ENCODE measurements at regions not wholly inside any gene's neighbourhood (a gene's known extent, or its start where the extent isn't known, plus 50 kb on each side); places are given as distances from the start of the nearest gene placed in this dataset.
A peak's percentile ranks its signal among the peaks of the same experiment; 100 is the strongest.

DNA sequence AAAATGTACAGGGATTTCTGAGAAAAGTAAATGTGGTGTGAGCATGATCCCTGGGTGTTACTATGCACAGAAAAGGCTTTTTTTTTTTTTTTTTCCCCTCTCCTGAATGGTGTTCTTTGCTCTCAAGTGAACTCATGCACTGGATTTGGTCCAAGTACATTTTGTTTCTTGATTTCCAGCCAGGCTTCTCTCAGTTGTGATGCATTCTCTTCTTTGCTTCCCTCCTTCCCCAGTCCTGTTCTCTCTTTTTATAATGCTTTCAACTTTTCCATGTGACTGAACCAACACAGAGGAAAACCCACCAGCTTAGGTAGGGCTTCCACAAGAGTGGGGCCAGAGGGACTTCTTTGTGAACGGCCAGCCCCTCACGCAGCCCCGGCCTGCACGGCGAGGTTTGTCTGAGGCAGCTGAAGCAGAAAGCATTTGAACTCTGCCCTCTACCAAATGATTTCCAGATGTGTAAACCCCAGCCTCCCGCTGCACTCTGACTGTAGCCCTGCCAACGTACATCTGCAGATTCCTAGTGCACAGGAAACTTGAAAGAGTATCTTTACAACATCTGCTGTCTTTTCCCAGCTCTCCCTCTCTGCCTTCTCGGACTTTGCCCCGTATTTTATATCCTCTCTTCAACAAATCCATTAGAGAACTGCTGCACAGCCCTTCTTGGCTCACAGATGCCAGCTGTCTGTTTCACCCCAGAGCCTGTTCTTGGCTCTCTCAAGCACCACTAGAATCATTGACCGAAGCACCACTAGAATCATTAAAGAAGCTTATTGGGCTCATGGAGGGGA lies 71.8 kb upstream of the CD180 start:
- peak; percentile 91 for DNase-seq (ENCODE audit: extremely low read depth, low read depth)
- TF ChIP-seq, protein P1, sequence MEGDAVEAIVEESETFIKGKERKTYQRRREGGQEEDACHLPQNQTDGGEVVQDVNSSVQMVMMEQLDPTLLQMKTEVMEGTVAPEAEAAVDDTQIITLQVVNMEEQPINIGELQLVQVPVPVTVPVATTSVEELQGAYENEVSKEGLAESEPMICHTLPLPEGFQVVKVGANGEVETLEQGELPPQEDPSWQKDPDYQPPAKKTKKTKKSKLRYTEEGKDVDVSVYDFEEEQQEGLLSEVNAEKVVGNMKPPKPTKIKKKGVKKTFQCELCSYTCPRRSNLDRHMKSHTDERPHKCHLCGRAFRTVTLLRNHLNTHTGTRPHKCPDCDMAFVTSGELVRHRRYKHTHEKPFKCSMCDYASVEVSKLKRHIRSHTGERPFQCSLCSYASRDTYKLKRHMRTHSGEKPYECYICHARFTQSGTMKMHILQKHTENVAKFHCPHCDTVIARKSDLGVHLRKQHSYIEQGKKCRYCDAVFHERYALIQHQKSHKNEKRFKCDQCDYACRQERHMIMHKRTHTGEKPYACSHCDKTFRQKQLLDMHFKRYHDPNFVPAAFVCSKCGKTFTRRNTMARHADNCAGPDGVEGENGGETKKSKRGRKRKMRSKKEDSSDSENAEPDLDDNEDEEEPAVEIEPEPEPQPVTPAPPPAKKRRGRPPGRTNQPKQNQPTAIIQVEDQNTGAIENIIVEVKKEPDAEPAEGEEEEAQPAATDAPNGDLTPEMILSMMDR (IDR thresholded peaks at IDR 0.05; ENCODE audit: low read depth, low read length), result no peak

DNA sequence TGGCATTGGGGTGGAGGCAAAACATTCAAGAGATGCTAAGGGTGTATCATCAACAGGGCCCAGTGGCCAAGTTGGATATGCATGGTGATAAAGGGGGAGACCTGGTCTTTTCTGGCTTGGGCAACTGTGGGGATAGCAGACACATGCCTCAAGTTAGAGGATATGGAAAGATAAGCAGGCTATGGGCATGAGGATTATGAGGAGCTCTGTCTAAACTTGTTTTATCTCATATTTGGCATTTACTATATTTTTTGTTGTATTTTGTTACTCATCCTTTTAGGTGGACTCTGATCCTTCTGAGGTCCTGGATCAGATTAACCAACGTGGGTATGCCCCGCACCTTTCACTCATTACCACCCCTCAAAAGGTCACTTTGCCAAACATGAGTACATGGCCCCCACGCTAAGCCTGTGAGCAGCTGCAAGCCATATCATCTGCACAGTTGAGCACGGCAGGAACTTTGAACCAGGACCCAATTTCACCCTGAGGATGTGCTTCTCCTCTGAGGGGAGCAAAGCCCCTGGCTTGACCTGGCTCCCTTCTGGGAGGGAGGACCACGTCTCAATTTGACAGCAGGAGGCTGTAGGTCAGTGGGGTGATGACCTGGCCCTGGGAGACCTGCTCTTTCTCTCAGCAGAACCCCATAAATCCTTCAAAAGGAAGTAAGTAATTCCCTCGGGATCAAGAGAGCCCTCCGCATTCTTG lies 71.1 kb upstream of the CD180 start:
- TF ChIP-seq, protein P1 (IDR thresholded peaks at IDR 0.05; ENCODE audit: low read depth, low read length), result no peak
- no peak for DNase-seq (ENCODE audit: extremely low read depth, low read depth)

DNA sequence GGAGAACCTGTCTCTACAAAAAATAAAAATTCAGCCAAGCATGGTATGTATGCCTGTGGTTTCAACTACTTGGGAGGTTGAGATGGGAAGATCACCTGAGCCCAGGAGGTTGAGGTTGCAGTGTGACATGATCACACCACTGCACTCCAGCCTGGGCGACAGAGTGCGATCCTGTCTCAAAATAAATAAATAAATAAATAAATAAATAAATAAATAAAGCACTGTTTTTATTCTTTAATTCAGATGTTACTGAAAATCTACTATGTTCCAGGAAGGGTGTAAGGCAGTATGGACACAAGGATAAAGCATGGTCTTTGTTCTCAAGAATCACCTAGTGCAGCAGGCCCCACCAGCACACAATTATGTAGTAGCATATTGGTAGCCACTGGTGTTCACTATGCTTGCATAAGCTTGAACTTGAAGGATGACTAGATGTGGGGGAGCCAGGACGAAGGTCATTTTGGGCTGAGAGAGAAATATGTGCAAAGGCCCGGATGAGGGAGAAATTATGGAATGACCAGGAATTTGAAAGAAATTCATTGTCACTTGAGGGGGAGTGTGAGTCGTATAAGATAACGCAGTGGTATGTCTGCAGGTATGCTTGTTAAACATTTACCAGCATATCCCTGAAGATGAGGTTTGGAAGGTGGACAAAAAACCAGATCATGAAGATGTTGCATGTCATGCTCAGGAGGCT lies 70.2 kb upstream of the CD180 start:
- DNase-seq (ENCODE audit: extremely low read depth, low read depth), result no peak
- TF ChIP-seq, protein P1 (IDR thresholded peaks at IDR 0.05; ENCODE audit: low read depth, low read length), result no peak

GRCh38 chr5:67265951-67266350 lies 69.4 kb upstream of the CD180 start:
- TF ChIP-seq, protein P1 (IDR thresholded peaks at IDR 0.05; ENCODE audit: low read depth, low read length), result no peak
- DNase-seq (ENCODE audit: extremely low read depth, low read depth), result no peak

- DNase-seq (ENCODE audit: extremely low read depth, low read depth), result no peak
- TF ChIP-seq, protein P1 (IDR thresholded peaks at IDR 0.05; ENCODE audit: low read depth, low read length), result no peak
These were observed 67.2 kb upstream of the CD180 start for GRCh38 chr5:67263656-67264408.

DNA sequence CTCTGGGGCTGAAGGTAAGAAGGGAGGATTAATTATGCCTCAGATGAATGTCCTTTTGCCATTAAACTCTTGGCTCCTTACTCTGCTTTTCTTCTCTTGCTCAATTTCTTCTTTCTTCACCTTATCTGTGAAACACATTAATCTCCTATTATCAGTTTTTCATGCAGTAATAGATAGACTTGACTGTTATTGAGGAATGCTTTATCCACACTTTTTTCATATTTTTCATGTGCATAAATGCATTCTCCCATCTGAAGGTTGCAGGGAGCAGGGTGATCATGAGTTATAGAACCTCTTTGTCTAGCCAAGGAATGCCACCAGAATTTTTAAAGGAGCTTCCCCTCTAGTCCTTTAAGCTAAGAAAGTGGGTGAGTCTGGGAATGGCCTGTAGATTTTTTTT lies 66.4 kb upstream of the CD180 start:
- TF ChIP-seq, protein P1 (IDR thresholded peaks at IDR 0.05; ENCODE audit: low read depth, low read length), result no peak
- no peak for DNase-seq (ENCODE audit: extremely low read depth, low read depth)

All from AG09319 (cell line).